Stimulated activated CD8-positive, alpha-beta memory T cell treated with anti-CD3 and anti-CD28 coated beads, Interleukin-7, amount 100 ng/mL, for 24 hours (primary cell): ENCODE measurements at regions not wholly inside any gene's neighbourhood (a gene's known extent, or its start where the extent isn't known, plus 50 kb on each side); places are given as distances from the start of the nearest gene placed in this dataset.

Source experiments
- DNase-seq: peaks from one replicate; pipeline ENCODE4 v3.0.0-alpha.2; 2020; ENCODE audit warnings: low read depth

GRCh38 chr16:79497606-79498350 is 102.8 kb downstream of the MAF start:
- no peak for DNase-seq

- no peak for DNase-seq
These were observed 106.6 kb downstream of the MAF start for GRCh38 chr16:79493911-79494310.

GRCh38 chr16:79492036-79492435 is 108.5 kb downstream of the MAF start:
- no peak for DNase-seq

- no peak for DNase-seq
These were observed 115.5 kb downstream of the MAF start for GRCh38 chr16:79485020-79485419.

GRCh38 chr16:79484237-79484636 is 116.3 kb downstream of the MAF start:
- DNase-seq, result no peak

GRCh38 chr16:79483336-79483735 is 117.2 kb downstream of the MAF start:
- no peak for DNase-seq

GRCh38 chr16:79482011-79482410 is 118.5 kb downstream of the MAF start:
- DNase-seq, result no peak

GRCh38 chr16:79480929-79481328 is 119.6 kb downstream of the MAF start:
- no peak for DNase-seq

GRCh38 chr16:79480056-79480455 is 120.5 kb downstream of the MAF start:
- DNase-seq, result no peak

GRCh38 chr16:79476580-79476979 is 124.0 kb downstream of the MAF start:
- DNase-seq, result no peak

GRCh38 chr16:79475841-79476240 is 124.7 kb downstream of the MAF start:
- no peak for DNase-seq

- no peak for DNase-seq
These were observed 127.1 kb downstream of the MAF start for GRCh38 chr16:79473456-79473855.

GRCh38 chr16:79472426-79472825 is 128.1 kb downstream of the MAF start:
- DNase-seq, result no peak

- no peak for DNase-seq
These were observed 130.5 kb downstream of the MAF start for GRCh38 chr16:79469999-79470398.

- no peak for DNase-seq
These were observed 131.9 kb downstream of the MAF start for GRCh38 chr16:79468631-79469030.

GRCh38 chr16:79468121-79468552 is 132.4 kb downstream of the MAF start:
- DNase-seq, result no peak

GRCh38 chr16:79466111-79466510 is 134.4 kb downstream of the MAF start:
- DNase-seq, result no peak

- DNase-seq, result no peak
These were observed 136.7 kb downstream of the MAF start for GRCh38 chr16:79463841-79464240.

GRCh38 chr16:79456036-79456435 is 144.5 kb downstream of the MAF start:
- DNase-seq, result no peak

- DNase-seq, result no peak
These were observed 147.9 kb downstream of the MAF start for GRCh38 chr16:79452671-79453070.

- DNase-seq, result no peak
These were observed 149.2 kb downstream of the MAF start for GRCh38 chr16:79451196-79451816.

GRCh38 chr16:79449900-79450299 is 150.6 kb downstream of the MAF start:
- DNase-seq, result no peak

GRCh38 chr16:79449067-79449769 is 151.3 kb downstream of the MAF start:
- no peak for DNase-seq
